BJ (cell line): ENCODE measurements at regions not wholly inside any gene's neighbourhood (a gene's known extent, or its start where the extent isn't known, plus 50 kb on each side); places are given as distances from the start of the nearest gene placed in this dataset. TPM values are rescaled to one million over a fixed set of nuclear protein-coding genes. Genes with fewer than 3 reads are reported as not detected.

Source experiments
- CTCF ChIA-PET: fragments of 350-600 bp; formaldehyde crosslinking; extraction: SDS; loops from one replicate; lab custom pipeline; 2021; ENCODE audit warnings: antibody characterized with exemption, inconsistent platforms; lab: Yijun Ruan, JAX
- POLR2A ChIA-PET: fragments of 300-600 bp; sonication (Branson Sonifier 250); formaldehyde crosslinking; extraction: SDS; loops from one replicate; lab custom pipeline; 2021; ENCODE audit warnings: antibody characterized with exemption; lab: Charles Lee
- DNase-seq: peaks from one replicate; pipeline ENCODE4 v3.0.0-alpha.2; 2011; ENCODE audit warnings: low read depth
- H3K27me3 ChIP-seq: 2 replicates; pipeline ENCODE4 v1.6.0; 2011; ENCODE audit warnings: low read length; ENCODE audit not compliant: control insufficient read depth, insufficient read depth
- H3K36me3 ChIP-seq: 2 replicates; pipeline ENCODE4 v1.5.1; 2011; ENCODE audit warnings: low read length; ENCODE audit not compliant: control insufficient read depth, insufficient read depth
- H3K4me3 ChIP-seq: 2 replicates; pipeline ENCODE4 v1.5.1; 2011; ENCODE audit warnings: low read depth, mild to moderate bottlenecking, control low read depth, low read length
- CTCF ChIP-seq: IDR thresholded peaks from 2 replicates; pipeline ENCODE4 v1.5.1; 2011; ENCODE audit warnings: low read depth, mild to moderate bottlenecking, control low read depth, inconsistent platforms, low read length, moderate library complexity; ENCODE audit not compliant: insufficient read depth
- small RNA-seq: library from RNA; depleted of rRNA; stranded (forward); fragments of <200 nt; gene quantifications from one replicate; pipeline ENCODE3, GENCODE V24; 2012; ENCODE audit warnings: low replicate concordance, low read depth; ENCODE audit not compliant: insufficient read length

- CTCF ChIA-PET, result no interaction called here
- no peak for DNase-seq
- Histone ChIP-seq H3K4me3 (no peak overlapping the region), H3K36me3 (no peaks in the 10 kb centered on the region), H3K27me3 (peaks cover 2% of the 10 kb centered on the region)
- POLR2A ChIA-PET, result no interaction called here
- TF ChIP-seq CTCF, result no peak
Observed at GRCh38 chr1:168368131-168368530, 87.5 kb downstream of the TBX19 start.

GRCh38 chr1:168365719-168366479 is 85.2 kb downstream of the TBX19 start:
- no peak for DNase-seq
- TF ChIP-seq CTCF, result no peak
- POLR2A ChIA-PET, result no interaction called here
- H3K27me3 ChIP-seq, result peaks cover 2% of the 10 kb centered on the region; the same call in 1 of the 2 replicates
- CTCF ChIA-PET, result interaction anchor here (1.0 kb wide), 1 partner anchor 23 kb away, joined by 3 read pairs; no protein-coding TSS in a partner anchor
- H3K36me3 ChIP-seq, result no peaks in the 10 kb centered on the region
- H3K4me3 ChIP-seq, result no peak overlapping the region

Small RNA genes in the stretch of these regions (small RNA-seq; reads per million reads assigned to genes)
- not detected for gene MIR557
